H9 (cell line): ENCODE measurements at regions not wholly inside any gene's neighbourhood (a gene's known extent, or its start where the extent isn't known, plus 50 kb on each side); places are given as distances from the start of the nearest gene placed in this dataset.

Source experiments
- DNase-seq: peaks from one replicate; pipeline ENCODE4 v3.0.0-alpha.2; 2017
- H2AFZ ChIP-seq: one replicate; pipeline ENCODE4 v1.6.1; 2013; ENCODE audit warnings: mild to moderate bottlenecking, low read length, control low read depth, moderate library complexity
- H2AK5ac ChIP-seq: 2 replicates; pipeline ENCODE4 v1.6.1; 2013; ENCODE audit warnings: low read length, control low read depth, mixed read lengths; ENCODE audit not compliant: insufficient read length
- H2BK120ac ChIP-seq: one replicate; pipeline ENCODE4 v1.6.1; 2013; ENCODE audit warnings: low read depth, mild to moderate bottlenecking, low read length, control low read depth, inconsistent platforms; ENCODE audit not compliant: poor library complexity, severe bottlenecking
- H2BK12ac ChIP-seq: 2 replicates; pipeline ENCODE4 v1.6.1; 2013; ENCODE audit warnings: low read length, control low read depth, mixed read lengths, low read depth; ENCODE audit not compliant: insufficient read length
- H2BK15ac ChIP-seq: 2 replicates; pipeline ENCODE4 v1.6.1; 2013; ENCODE audit warnings: low read depth, low read length, control low read depth
- H2BK20ac ChIP-seq: one replicate; pipeline ENCODE4 v1.6.1; 2013; ENCODE audit warnings: low read depth, mild to moderate bottlenecking, low read length, control low read depth, inconsistent platforms; ENCODE audit not compliant: poor library complexity, severe bottlenecking
- H2BK5ac ChIP-seq: 2 replicates; pipeline ENCODE4 v1.6.1; 2013; ENCODE audit warnings: low read length, control low read depth, mixed read lengths; ENCODE audit not compliant: insufficient read length
- H3K14ac ChIP-seq: 2 replicates; pipeline ENCODE4 v1.6.1; 2013; ENCODE audit warnings: low read length, control low read depth; ENCODE audit not compliant: insufficient read depth
- H3K18ac ChIP-seq: 2 replicates; pipeline ENCODE4 v1.6.1; 2013; ENCODE audit warnings: low read depth, mild to moderate bottlenecking, mixed read lengths, low read length, control low read depth; ENCODE audit not compliant: insufficient read length
- H3K23ac ChIP-seq: 2 replicates; pipeline ENCODE4 v1.6.1; 2013; ENCODE audit warnings: low read length, control low read depth, mixed read lengths, low read depth; ENCODE audit not compliant: insufficient read length
- H3K23me2 ChIP-seq: 2 replicates; pipeline ENCODE4 v1.6.1; 2013; ENCODE audit warnings: low read depth, mild to moderate bottlenecking, mixed read lengths, low read length, control low read depth; ENCODE audit not compliant: insufficient read length, poor library complexity, severe bottlenecking
- H3K27ac ChIP-seq: 2 replicates; pipeline ENCODE4 v1.5.1; 2013; ENCODE audit warnings: low read length, control low read depth, mixed read lengths, low read depth; ENCODE audit not compliant: insufficient read length
- H3K27me3 ChIP-seq: 2 replicates; pipeline ENCODE4 v1.6.1; 2013; ENCODE audit warnings: low read length, control low read depth, inconsistent platforms; ENCODE audit not compliant: insufficient read depth
- H3K4ac ChIP-seq: 2 replicates; pipeline ENCODE4 v1.6.1; 2013; ENCODE audit warnings: low read depth, mild to moderate bottlenecking, control low read depth, inconsistent platforms, low read length, moderate library complexity
- H3K4me1 ChIP-seq: 2 replicates; pipeline ENCODE4 v1.6.1; 2013; ENCODE audit warnings: low read length, control low read depth, inconsistent platforms; ENCODE audit not compliant: insufficient read depth
- H3K4me2 ChIP-seq: 2 replicates; pipeline ENCODE4 v1.6.1; 2013; ENCODE audit warnings: low read length, control low read depth, mixed read lengths; ENCODE audit not compliant: insufficient read length, insufficient read depth
- H3K56ac ChIP-seq: 2 replicates; pipeline ENCODE4 v1.6.1; 2013; ENCODE audit warnings: low read depth, mild to moderate bottlenecking, mixed read lengths, low read length, control low read depth; ENCODE audit not compliant: insufficient read length
- H3K79me1 ChIP-seq: 2 replicates; pipeline ENCODE4 v1.6.1; 2013; ENCODE audit warnings: low read depth, mild to moderate bottlenecking, moderate library complexity, low read length, control low read depth, inconsistent platforms; ENCODE audit not compliant: insufficient read depth, poor library complexity, severe bottlenecking
- H3K79me2 ChIP-seq: 2 replicates; pipeline ENCODE4 v1.6.1; 2013; ENCODE audit warnings: low read length, control low read depth, inconsistent platforms; ENCODE audit not compliant: insufficient read depth
- H3K9ac ChIP-seq: 2 replicates; pipeline ENCODE4 v1.6.1; 2013; ENCODE audit warnings: low read length, control low read depth, mixed read lengths; ENCODE audit not compliant: insufficient read length; ENCODE audit errors: extremely low read depth
- H3K9me3 ChIP-seq: one replicate; pipeline ENCODE4 v1.6.1; 2013; ENCODE audit warnings: low read depth, low read length, inconsistent platforms; ENCODE audit not compliant: control insufficient read depth
- H3T11ph ChIP-seq: one replicate; pipeline ENCODE4 v1.6.1; 2013; ENCODE audit warnings: mild to moderate bottlenecking, low read length, control low read depth, inconsistent platforms
- H4K20me1 ChIP-seq: one replicate; pipeline ENCODE4 v1.6.1; 2013; ENCODE audit not compliant: control insufficient read depth, insufficient read length, insufficient read depth
- H4K5ac ChIP-seq: 2 replicates; pipeline ENCODE4 v1.6.1; 2013; ENCODE audit warnings: low read depth, mild to moderate bottlenecking, mixed read lengths, low read length, control low read depth; ENCODE audit not compliant: insufficient read length
- H4K8ac ChIP-seq: replicated peaks from 2 replicates; pipeline ENCODE4 v1.6.1; 2013; ENCODE audit warnings: low read length, control low read depth, mixed read lengths, low read depth; ENCODE audit not compliant: insufficient read length
- H4K91ac ChIP-seq: 2 replicates; pipeline ENCODE4 v1.6.1; 2013; ENCODE audit warnings: low read depth, mild to moderate bottlenecking, moderate library complexity, mixed read lengths, low read length, control low read depth; ENCODE audit not compliant: insufficient read length
- H3K27ac Mint-ChIP-seq, 3 experiments: 2 replicates in 2 of 3; 3 replicates in 1 of 3; pipeline ENCODE4 v1.8.0; 2020 to 2021; ENCODE audit warnings: mixed read lengths in 3 of 3, mild to moderate bottlenecking in 1 of 3, moderate library complexity in 1 of 3
- H3K27me3 Mint-ChIP-seq: 2 replicates; pipeline ENCODE4 v1.8.0; 2021; ENCODE audit warnings: low read depth, mild to moderate bottlenecking, moderate library complexity, mixed read lengths
- H3K36me3 Mint-ChIP-seq, 3 experiments: 2 replicates in 2 of 3; 3 replicates in 1 of 3; pipeline ENCODE4 v1.8.0; 2020 to 2021; ENCODE audit warnings: low read depth in 3 of 3, mixed read lengths in 3 of 3; ENCODE audit not compliant: insufficient read depth in 1 of 3
- H3K4me1 Mint-ChIP-seq, 2 experiments: 2 replicates each; pipeline ENCODE4 v1.8.0; 2020; ENCODE audit warnings: mixed read lengths in 2 of 2
- H3K4me3 Mint-ChIP-seq, 2 experiments: 2 replicates in 1 of 2; 3 replicates in 1 of 2; pipeline ENCODE4 v1.8.0; 2020 to 2021; ENCODE audit warnings: mild to moderate bottlenecking in 2 of 2, mixed read lengths in 2 of 2, moderate library complexity in 1 of 2
- H3K9me3 Mint-ChIP-seq, 2 experiments: 2 replicates in 1 of 2; 3 replicates in 1 of 2; pipeline ENCODE4 v1.8.0; 2020; ENCODE audit warnings: mild to moderate bottlenecking in 2 of 2, mixed read lengths in 2 of 2, moderate library complexity in 1 of 2
- CTCF ChIP-seq: fragments of 200-600 bp; sonication (generic); conservative IDR thresholded peaks from 3 replicates; pipeline ENCODE4 v1.8.0; 2021; ENCODE audit warnings: antibody characterized with exemption, mild to moderate bottlenecking
- WGBS: extraction: QIAGEN DNeasy Blood & Tissue Kit; methylation state at CpG from one replicate; pipeline ENCODE4 v1.1.7; 2013; ENCODE audit warnings: missing lambda C conversion rate, low lambda C conversion rate, mixed read lengths; ENCODE audit not compliant: insufficient read length; ENCODE audit errors: extremely low coverage; 5-methylcytosine and 5-hydroxymethylcytosine counted together

GRCh38 chr2:217223222-217223930 lies 363.5 kb upstream of the TNP1 start:
- no peak for TF ChIP-seq CTCF
- Histone ChIP-seq H3K18ac (no peak overlapping the region), H2BK120ac (no peak overlapping the region), H2BK5ac (no peak overlapping the region), H3K4me2 (no peak overlapping the region), H3K79me1 (no peaks in the 10 kb centered on the region), H4K20me1 (no peaks in the 10 kb centered on the region), H3K14ac (no peak overlapping the region), H3K56ac (no peak overlapping the region), H3K79me2 (no peaks in the 10 kb centered on the region), H3K4ac (no peak overlapping the region), H3K4me1 (no peaks in the 10 kb centered on the region), H4K5ac (no peak overlapping the region), H2BK20ac (no peak overlapping the region), H2AK5ac (no peak overlapping the region), H3K27me3 (no peaks in the 10 kb centered on the region), H4K91ac (no peak overlapping the region), H3T11ph (no peak overlapping the region), H3K23ac (no peak overlapping the region), H2BK12ac (no peak overlapping the region), H3K9ac (no peak overlapping the region), H3K9me3 (no peaks in the 10 kb centered on the region), H4K8ac (no peak overlapping the region), H2BK15ac (no peak overlapping the region), H2AFZ (no peak overlapping the region), H3K23me2 (no peaks in the 10 kb centered on the region), H3K27ac (no peak overlapping the region)
- Mint-ChIP-seq H3K27ac (no peak overlapping the region), H3K4me1 (no peaks in the 10 kb centered on the region), H3K27me3 (peaks cover 9% of the 10 kb centered on the region), H3K9me3 (no peaks in the 10 kb centered on the region; a peak in 1 of 5 replicates), H3K36me3 (no peaks in the 10 kb centered on the region), H3K4me3 (no peak overlapping the region)
- no peak for DNase-seq
- WGBS, result no CpG with 5 or more reads among the region's 8 CpGs
